Stimulated activated CD8-positive, alpha-beta memory T cell treated with anti-CD3 and anti-CD28 coated beads, Interleukin-2, amount 100 ng/mL, for 48 hours (primary cell): ENCODE measurements at regions not wholly inside any gene's neighbourhood (a gene's known extent, or its start where the extent isn't known, plus 50 kb on each side); places are given as distances from the start of the nearest gene placed in this dataset.

Experiments used
- DNase-seq, 2 donors: peaks; one replicate each; pipeline ENCODE4 v3.0.0-alpha.2; 2020; ENCODE audit warnings: low read depth in 2 of 2

GRCh38 chr3:102229062-102229655 lies 205.7 kb upstream of the ZPLD1 start:
- DNase-seq = peak; percentile 27 to 57

- DNase-seq = no peak
Observed at GRCh38 chr3:102230057-102230456, 204.8 kb upstream of the ZPLD1 start.

- DNase-seq = no peak
Observed at GRCh38 chr3:102233881-102234280, 200.9 kb upstream of the ZPLD1 start.

- no peak for DNase-seq
Observed at GRCh38 chr3:102235679-102236078, 199.1 kb upstream of the ZPLD1 start.

GRCh38 chr3:102237181-102237580 lies 197.6 kb upstream of the ZPLD1 start:
- no peak for DNase-seq

- no peak for DNase-seq
Observed at GRCh38 chr3:102237838-102238237, 197.0 kb upstream of the ZPLD1 start.

GRCh38 chr3:102238362-102238761 lies 196.5 kb upstream of the ZPLD1 start:
- DNase-seq = no peak

GRCh38 chr3:102240720-102241119 lies 194.1 kb upstream of the ZPLD1 start:
- DNase-seq = no peak

GRCh38 chr3:102248981-102249705 lies 185.7 kb upstream of the ZPLD1 start:
- DNase-seq = no peak

GRCh38 chr3:102255736-102256135 lies 179.1 kb upstream of the ZPLD1 start:
- no peak for DNase-seq

- no peak for DNase-seq
Observed at GRCh38 chr3:102258666-102259227, 176.1 kb upstream of the ZPLD1 start.

- no peak for DNase-seq
Observed at GRCh38 chr3:102259663-102260062, 175.2 kb upstream of the ZPLD1 start.

- no peak for DNase-seq
Observed at GRCh38 chr3:102265720-102266119, 169.1 kb upstream of the ZPLD1 start.

- no peak for DNase-seq
Observed at GRCh38 chr3:102269406-102269805, 165.4 kb upstream of the ZPLD1 start.

- DNase-seq = no peak
Observed at GRCh38 chr3:102290241-102290640, 144.6 kb upstream of the ZPLD1 start.

GRCh38 chr3:102295756-102296155 lies 139.1 kb upstream of the ZPLD1 start:
- no peak for DNase-seq

- DNase-seq = no peak
Observed at GRCh38 chr3:102297072-102297658, 137.7 kb upstream of the ZPLD1 start.

- no peak for DNase-seq
Observed at GRCh38 chr3:102299125-102299877, 135.5 kb upstream of the ZPLD1 start.

- no peak for DNase-seq
Observed at GRCh38 chr3:102301155-102301880, 133.5 kb upstream of the ZPLD1 start.

- DNase-seq = no peak
Observed at GRCh38 chr3:102302020-102302419, 132.8 kb upstream of the ZPLD1 start.

- no peak for DNase-seq
Observed at GRCh38 chr3:102304550-102304949, 130.3 kb upstream of the ZPLD1 start.

GRCh38 chr3:102307442-102307841 lies 127.4 kb upstream of the ZPLD1 start:
- no peak for DNase-seq
